AG20443 (cell line): ENCODE measurements at regions not wholly inside any gene's neighbourhood (a gene's known extent, or its start where the extent isn't known, plus 50 kb on each side); places are given as distances from the start of the nearest gene placed in this dataset.
"Not testable (repeated sequence)": the region's sequence is repeated elsewhere in the genome, so short reads cannot be mapped to it uniquely, and the experiment has no call there.

Source experiments
- DNase-seq: peaks from one replicate; pipeline ENCODE4 v3.0.0; 2012; ENCODE audit warnings: low spot score, mixed read lengths

DNA sequence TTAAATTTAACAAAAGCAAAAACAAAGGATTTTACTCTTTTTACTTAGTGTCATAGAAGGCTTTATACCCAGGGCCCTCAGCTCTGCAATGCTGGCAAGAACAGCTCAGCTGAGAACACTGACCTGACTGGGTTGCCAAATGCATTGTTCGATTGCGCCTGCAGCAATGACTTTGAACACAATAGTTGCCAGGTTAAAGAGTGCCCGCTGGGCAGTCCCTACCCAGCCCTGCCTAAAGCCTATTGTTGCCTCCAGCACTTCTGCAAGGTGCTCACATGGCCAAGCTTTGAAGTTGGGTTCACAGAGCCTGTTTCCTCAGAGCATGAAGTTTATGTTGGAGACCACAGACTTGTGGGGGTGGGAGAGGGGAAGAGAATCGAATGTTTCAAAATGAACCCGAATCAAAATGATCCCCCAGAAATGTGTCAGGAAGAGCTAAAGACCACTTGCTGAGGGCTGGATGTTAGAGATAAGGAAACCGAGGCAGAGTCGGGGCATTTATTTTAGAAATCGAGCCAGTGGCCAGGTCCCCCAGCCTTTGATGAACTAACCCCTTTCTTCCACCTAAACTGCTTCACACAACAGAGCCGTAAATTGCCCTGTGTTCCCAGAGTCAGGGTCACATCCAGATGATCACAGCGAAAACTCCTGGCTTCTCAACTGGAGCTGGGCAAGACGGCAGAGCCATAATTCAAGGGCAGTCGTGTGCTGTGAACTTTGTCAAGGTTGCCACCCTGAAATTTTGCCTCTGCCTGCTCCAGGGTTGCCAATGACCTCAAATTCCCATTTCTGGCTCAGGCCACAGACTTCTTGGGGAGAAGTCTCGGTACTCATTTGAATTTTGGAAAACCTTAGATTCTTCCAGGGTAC is 55.0 kb downstream of the FOXA2 start:
- no peak for DNase-seq

DNA sequence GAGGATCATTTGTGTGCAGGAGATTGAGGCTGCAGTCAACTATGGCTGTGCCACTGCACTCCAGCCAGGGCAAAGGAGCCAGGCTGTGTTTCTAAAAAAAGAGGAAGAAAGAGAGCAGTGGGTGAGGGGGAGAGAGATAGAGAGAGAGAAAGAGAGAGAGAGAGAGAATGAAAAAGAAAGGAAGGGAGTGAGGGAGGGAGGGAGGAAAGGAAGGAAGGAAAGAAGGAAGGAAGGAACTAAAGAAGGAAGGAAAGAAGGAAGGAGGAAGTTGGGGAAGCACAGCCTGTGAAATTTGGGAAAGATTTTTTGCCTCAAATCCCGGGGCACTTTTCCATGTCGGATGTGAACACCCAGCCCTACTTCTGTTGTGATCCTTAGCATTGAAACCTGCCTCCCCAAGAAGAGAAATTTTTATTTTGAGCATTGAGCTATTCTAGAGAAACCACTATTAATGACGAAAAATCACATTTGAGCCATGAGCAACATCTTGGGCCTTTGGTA is 57.8 kb downstream of the FOXA2 start:
- DNase-seq: no peak

DNA sequence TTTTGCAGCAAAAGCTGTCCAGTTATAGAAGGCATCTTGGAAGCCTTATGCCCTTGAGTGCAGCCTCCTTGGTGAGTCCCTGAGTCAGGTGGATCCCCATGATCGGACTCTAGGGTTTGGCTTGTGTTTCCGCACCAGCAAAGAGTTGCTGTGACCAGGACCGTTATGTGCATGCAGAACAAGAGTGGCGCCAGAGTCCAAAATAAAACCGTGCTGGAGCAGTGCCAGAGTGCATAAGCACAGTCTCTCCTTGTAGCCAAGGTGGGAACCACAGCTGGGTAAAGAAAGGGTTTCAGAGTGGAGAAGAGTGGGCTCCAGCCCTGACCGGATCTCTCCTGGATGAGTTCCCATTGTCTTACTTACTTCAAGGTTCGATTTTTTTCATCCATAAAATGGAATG is 58.6 kb downstream of the FOXA2 start:
- no peak for DNase-seq

DNA sequence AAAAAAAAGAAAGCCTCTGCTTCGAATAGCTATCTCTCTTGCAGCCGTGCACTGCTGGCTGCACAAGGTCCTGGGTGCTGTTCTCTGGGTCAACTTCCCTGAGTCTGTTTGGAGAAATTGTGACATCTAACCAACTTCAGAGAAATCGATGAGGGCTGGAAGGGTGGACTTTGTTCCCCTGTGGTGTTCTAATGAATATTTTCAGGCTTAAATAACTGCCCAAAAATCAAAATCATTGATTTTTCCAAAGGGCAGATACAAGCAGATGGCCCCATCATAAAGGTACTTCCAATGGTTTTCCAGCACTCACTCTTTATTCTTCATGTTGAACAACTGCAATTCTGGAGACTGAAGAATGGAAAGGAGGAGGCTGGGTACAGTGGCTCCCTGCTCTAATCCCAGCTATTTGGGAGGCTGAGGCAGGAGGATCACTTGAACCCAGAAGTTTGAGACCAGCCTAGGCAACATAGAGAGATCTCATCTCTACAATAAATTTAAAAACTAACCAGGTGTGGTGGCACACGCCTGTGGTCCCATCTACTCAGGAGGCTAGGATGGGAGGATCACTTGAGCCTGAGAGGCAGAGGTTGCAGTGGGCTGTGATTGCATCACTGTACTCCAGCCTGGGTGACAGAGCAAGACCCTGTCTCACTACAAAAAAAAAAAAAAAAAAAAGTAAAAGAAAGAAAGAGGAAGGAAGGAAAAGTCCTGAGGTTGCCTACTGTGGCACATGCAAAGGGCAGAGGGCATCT is 59.1 kb downstream of the FOXA2 start:
- no peak for DNase-seq

DNA sequence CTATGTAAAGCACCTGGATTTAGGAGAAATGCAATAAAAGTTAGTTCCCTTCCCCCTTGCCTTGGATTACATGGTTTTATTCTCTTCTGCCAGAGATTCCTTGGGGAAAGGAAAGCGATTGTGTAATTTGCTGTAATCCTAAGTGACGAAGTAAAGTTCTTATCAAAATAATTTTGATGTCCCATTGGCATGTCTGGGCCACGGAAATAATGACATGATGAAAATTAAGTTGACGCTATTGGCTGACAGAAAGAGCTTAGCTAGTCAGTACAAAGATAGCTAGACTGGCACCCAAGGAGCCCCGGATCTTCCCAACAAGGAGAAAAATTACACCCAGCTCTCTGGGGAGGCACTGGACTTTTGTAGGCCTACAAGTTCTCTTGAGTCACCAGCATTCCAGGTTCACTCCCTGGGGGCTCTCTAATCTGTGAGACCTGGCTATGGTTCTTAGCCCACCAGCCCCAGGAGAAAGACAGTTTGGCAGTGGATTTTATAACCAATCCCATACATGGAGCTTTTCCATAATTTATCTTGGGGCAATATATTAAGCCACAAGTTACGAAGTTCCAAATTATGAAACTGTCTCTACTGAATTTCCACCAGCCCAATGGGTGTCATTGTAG is 59.9 kb downstream of the FOXA2 start:
- no peak for DNase-seq

DNA sequence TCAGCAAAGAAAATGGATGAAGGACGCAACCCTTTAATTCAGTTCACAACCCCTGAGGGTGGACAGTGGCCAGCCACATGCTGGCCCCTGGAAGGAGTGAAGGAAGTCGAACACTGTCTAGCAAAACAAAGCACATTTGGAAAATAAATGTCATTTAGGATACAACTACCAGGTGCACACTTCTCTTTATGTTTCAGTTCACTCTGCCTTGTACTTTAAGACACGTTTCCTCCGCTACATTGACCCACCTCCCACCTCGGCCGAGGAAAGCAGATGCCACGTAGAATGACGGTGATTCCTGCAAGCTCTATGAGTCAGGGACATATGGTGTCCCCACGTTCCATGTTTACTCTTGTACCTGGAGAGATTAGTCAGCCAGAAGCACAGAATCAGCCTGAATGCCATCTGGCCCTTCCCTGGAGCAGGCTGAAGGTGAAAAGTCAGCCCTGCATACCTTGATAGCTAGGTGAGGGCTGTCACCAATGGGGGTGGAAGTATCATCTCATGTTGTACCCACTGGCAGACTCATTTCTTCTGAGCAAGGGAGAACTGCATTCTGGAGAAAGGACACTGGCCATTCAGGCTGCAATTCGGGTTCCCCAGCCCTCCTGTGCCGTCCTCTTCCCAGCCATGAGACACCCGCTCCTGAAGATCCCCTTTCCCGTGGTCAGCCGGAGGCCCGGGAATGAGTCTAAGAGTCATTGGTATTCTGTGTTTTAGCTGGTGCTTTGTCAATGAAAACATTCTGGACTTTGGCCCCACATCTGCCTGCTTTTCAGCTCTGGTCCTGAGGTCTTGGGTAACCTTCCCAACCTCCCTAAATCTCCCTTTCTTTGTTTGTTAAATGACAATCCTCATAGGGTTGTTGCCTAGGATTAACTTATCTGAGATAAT is 60.6 kb downstream of the FOXA2 start:
- DNase-seq: no peak

DNA sequence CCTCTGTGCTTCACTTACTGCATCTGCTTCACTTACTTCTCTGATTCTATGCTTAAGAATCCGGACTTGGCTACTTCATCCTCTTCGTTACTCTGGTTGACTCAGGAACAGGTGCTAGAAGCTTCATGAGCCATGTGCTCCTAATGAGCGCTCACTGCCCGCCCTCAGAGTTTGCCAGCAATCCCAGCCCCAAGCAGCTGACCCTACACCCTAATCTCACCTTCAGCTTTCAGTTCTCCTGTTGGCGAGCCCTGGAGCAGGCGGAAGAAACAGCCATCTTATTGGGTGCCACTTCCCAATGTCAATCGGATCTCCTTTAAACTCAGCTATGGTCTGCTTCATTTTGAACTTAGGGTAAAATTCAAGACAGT is 61.3 kb downstream of the FOXA2 start:
- DNase-seq: no peak

DNA sequence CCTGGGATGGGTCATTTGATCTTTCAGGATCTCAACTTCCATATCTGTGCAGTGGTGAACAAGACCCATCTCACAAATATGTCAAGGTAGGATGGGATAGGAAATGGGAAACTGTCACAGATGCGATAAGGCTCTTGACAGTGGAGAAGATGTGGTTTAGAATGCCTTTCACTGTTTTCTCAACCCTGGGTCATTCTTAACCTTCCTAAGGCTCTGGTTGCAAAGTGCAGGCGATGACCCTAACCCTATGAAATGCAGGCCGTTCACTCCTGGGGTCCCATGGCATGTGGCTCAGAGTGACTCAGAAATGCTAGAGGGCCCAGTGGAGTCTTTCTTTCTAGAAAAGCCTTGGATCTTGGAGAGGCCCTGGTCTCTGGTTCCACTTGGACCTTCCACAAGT is 61.7 kb downstream of the FOXA2 start:
- DNase-seq: no peak

DNA sequence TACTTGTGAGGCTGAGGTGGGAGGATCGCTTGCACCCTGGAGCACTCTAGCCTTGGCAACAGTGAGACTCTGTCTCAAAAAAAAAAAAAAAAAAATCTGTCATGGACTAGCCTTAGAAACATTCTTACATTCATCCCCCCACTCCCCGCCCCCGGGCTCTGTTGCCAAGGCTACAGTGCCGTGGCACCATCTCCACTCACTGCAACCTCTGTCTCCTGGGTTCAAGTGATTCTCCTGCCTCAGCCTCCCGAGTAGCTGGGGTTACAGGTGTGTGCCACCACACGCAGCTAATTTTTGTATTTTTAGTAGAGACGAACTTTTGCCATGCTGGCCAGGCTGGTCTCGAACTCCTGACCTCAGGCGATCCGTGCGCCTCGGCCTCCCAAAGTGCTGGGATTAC is 62.4 kb downstream of the FOXA2 start:
- DNase-seq: not testable (repeated sequence)

DNA sequence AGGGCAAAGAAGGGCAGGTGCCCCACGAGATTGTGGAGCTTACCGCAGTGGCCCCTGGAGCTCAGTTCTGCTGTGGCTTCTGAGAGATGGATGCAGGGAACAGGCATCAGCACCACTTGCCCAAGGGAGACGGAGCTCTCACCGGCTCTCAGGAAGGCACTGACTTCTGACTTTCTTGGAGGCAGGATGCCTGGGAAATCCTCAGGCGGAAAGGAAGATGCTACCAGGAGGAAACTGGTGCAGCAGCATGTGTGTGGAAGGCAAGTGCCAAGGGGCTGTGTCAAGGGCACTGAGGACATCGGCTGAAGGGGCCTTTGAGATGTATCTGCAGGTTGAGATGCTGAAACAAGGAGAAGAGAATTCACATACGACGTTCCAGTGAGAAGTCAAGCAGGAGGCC is 64.0 kb downstream of the FOXA2 start:
- DNase-seq: no peak

DNA sequence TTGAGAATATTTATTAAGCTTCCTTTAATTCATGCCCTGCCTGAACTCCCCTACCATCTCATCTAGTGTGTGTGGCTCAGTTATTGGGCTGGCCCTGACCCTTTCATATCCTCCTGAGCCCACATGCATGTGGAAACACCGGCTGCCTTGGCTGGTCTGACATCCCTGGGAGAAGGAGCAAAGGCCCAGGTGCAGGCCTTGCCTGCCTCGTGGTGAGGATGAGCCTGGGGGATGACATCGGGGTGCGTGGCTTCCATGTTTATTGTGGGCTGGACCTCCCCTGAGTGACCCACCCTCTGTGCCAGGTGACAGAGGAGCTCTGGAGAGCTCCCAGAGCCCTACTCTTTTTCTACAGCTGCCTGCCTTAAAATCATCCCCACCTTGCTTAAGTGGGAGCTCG is 69.1 kb downstream of the FOXA2 start:
- no peak for DNase-seq

DNA sequence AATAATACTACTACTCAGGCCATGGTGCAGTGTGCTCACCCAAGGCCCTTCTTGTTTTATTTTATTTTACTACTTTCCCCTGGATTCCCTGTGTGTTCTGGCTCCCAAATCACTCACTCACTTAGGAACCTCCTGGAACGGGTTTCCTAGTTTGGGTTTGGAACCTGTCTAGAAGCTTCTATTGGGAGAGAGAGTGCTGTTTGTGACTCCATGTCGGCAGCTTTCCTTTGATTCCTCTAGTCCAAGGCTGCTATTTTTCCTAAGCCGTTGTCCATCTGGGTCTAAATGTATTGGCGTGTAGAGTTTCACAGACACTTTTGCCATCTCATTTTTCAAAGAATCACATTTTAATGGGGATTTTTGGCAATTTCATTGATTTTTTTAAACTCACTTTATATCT is 70.8 kb downstream of the FOXA2 start:
- no peak for DNase-seq

DNA sequence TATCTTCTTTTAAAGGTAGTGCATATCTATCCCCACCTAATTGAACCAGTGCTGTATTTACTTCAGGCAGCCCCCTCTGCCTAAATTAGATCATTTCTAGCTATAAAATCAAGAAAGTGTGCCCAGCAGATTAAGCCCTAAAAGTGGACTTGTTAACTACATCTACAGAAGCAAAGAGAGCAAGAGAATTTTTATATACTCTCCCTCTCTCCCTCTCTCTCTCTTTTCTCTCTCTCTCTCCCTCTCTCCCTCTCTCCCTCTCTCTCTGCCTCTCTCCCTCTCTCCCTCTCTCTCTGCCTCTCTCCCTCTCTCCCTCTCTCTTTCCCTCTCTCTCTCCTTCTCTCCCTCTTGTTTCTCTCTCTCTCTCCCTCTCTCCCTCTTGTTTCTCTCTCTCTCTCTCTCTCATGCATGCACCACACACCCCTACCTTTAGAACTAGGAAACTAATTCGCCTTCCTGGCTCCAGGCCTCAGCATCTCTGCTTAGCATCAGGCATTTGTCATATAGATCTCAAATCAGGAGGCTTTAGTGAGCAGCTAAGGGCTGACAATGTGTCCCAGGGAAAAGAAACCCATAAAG is 71.4 kb downstream of the FOXA2 start:
- DNase-seq: no peak

DNA sequence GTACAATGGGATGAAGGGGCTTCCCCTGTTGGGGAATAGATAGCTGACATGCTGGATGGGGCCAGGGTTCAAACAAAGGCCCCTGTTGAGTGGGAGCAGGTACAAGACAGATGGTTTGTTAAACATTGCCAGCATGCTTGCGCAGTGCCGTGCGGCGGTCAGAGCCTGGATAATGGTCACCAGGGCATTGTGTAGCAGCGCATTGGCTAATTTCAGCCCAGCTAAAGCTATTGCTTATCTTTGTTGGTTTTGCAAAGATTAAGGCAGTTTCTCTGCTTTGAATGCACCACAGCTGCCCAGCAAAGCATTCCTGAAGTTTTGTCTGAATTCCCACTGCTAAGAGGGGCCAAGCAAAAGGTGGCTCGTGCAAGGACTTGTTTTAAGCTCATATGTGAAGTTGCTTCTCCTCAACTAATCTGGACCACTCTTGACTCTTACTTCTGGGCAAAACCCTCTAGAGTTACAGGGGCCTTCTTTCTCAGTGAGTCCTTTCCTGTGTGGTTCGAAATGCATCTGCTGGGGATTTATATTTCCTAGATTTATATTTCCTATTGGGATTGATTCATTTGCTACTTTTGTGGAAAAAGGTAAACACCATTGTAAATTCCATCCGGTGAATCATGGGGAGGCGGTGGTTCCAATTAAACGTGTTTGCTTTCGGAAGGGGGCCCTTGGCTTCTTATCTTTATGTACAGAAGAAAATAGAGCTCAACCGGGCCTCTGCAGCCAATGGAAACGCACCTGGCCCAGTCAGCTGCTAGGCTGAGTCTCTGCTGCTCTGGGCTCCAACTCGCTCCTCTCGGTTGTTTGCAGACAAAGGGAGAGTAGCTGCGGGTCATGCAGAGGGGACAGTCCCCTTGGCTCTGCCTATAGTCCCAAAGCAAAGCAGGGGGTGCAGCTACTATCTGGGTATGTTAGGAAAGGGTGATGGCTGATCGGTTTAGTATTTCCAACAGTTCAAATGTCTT is 72.1 kb downstream of the FOXA2 start:
- DNase-seq: no peak

DNA sequence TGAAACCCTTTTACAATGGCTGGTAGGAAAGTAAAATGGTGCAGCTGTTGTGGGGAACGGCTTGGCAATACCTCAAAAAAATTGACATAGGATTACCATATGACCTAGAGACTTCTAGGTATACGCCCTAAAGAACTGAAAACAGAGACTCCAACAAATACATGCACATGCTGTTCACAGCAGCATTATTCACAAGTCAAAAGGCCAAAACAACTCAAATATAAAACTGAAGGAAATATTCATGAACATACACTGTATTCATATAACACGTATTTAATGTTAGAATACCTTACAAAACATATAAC is 74.6 kb downstream of the FOXA2 start:
- DNase-seq: no peak

DNA sequence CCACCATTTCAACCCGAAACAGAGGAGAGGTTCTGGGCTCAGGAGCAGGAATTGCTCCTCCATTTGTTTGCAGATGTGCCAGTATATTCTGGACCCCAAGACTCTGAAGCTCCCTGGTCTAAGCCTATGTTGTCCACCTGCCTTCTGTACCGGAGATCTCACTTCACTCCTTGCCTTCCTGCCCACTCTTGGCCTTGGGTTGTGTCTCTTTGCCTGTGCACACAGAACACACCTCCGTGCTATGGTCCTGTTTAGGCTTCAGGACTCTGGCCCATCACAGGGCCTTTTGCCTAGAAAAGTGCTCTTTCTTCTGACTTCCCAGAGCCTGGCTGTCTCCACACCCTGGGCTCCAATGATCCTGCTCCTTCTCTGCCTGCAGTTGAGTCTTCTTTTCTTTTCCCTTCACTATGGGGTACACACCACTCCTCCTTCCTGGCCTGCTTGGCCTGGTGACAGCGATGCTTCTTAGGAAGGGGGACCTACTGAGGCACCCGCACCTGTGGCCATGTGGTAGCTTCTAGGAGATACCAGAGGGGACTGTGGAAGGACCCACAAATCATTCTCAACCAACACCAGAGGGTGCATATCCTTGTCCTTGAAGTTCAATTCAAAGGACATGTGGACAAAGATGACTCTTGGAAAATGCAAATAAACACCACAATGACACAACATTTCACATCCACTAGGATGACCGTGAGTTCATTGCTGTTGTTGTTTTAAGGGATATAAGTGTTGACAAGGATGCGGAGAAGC is 75.1 kb downstream of the FOXA2 start:
- DNase-seq: no peak

DNA sequence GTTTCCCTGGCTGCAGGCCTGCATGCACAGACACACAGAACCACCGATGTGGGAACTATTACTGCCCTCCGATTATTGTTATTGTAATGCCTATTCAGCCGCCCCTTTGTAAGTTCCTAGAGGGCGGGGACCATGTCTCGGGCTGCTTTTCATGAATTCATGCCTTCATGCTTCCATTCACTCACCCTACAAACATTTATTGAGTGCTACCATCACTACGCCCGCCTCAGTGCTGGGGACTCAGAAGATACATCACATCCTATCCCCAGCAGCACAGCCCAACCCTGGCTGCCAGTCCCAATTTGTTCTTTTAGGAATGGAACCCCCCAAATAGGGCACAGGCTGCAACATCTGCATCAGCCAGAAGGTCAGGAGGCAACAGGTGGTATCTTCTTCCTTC is 75.9 kb downstream of the FOXA2 start:
- no peak for DNase-seq

DNA sequence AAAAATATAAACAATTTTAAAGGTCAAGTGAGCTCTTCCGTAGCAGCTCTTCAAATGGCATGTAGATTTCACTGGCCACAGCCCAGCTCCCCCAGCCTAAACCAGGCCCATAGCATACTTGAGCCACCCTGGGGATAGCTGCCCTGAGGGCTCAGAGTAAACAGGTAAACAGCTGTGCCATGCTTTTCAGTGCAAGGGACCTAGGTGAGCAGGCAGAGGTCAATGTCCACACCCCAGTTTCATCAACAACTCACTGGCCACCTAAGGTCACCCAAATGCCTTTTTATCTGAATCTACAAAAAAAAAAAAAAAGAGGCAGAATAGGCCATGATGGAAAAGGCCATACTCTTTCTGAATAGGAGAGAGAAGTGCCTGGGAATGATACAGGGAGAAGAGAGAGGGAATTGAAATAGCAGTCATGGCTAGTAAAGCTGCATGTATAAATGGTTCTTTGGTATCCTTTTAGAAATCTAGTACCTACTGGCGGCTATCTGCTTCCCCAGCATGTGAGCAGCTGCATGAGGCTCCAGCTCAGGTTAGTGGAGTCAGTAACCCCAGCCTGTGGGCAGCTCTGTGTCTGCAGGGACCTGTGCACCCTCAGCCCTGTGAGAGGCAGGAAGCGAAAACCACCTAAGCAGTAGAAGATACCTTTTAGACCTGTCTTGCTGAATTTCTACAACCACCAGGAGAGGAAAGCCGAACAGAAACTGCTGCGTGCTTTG is 77.0 kb downstream of the FOXA2 start:
- DNase-seq: no peak

DNA sequence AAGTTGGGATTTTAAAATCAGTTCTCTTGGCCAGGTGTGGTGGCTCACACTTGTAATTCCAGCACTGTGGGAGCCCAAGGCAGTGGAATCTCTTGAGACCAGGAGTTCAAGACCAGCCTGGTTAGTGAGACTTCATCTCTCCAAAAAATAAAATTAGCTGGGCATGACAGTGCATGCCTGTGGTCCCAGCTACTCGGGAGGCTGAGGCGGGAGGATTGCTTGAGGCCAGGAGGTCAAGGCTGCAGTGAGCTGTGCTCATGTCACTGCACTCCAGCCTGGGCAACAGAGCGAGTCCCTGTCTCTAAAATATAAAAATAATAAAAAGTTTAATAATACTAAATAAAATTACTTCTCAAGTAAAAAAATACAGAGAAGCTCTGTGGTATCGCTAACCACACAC is 77.5 kb downstream of the FOXA2 start:
- no peak for DNase-seq
